HepG2 (cell line): ENCODE measurements at regions not wholly inside any gene's neighbourhood (a gene's known extent, or its start where the extent isn't known, plus 50 kb on each side); places are given as distances from the start of the nearest gene placed in this dataset.

Experiments used
- ATAC-seq: fragments of 200-7000 bp; cut with Tn5 transposase; 3 replicates; pipeline ENCODE4 v1.9.1; 2020; ENCODE audit warnings: mild to moderate bottlenecking, moderate library complexity
- BruUV-seq: library from RNA; stranded (reverse); fragments of 400-500 nt; replicated peaks from 2 replicates; lab custom pipeline; 2021; lab: Mats Ljungman, UMichigan
- CTCF ChIA-PET: fragments of 300-600 bp; formaldehyde crosslinking; extraction: SDS; loops from one replicate; lab custom pipeline; 2021; ENCODE audit warnings: low total read pairs, inconsistent platforms, low intra/inter-chr PET ratio; lab: Yijun Ruan, JAX
- POLR2A ChIA-PET: fragments of 350-600 bp; sonication (Branson Sonifier 250); formaldehyde crosslinking; loops from one replicate; lab custom pipeline; 2020; ENCODE audit warnings: antibody characterized with exemption, inconsistent platforms; lab: Yijun Ruan, JAX
- DNase-seq: peaks from one replicate; pipeline ENCODE4 v3.0.0-alpha.2; 2015; ENCODE audit warnings: low spot score
- FAIRE-seq: peaks from 3 replicates; lab custom pipeline; 2011; peaks lifted over from hg19 to GRCh38; lab: Jason Lieb, UNC
- H2AFZ ChIP-seq: one replicate; pipeline ENCODE4 v1.6.1; 2011; ENCODE audit warnings: low read length, inconsistent platforms
- H3K27ac ChIP-seq: fragments of 300-600 bp; 3 replicates; pipeline ENCODE4 v1.8.0; 2011; ENCODE audit warnings: mixed run types, mild to moderate bottlenecking, mixed read lengths, low read length, inconsistent platforms; ENCODE audit not compliant: insufficient read depth; ENCODE audit errors: extremely low read length
- H3K27me3 ChIP-seq, 2 experiments: fragments of 200-600 bp in 1 of 2; 2 replicates in 1 of 2; 3 replicates in 1 of 2; pipeline versions ENCODE4 v1.6.0 to v1.8.0; 2011; ENCODE audit warnings: low read length in 2 of 2, mild to moderate bottlenecking in 2 of 2, moderate library complexity in 2 of 2, inconsistent platforms in 1 of 2; ENCODE audit not compliant: insufficient read depth in 2 of 2, control insufficient read depth in 1 of 2
- H3K36me3 ChIP-seq, 2 experiments: fragments of 200-600 bp in 1 of 2; replicated peaks in 1 of 2; 2 replicates in 1 of 2; 3 replicates in 1 of 2; pipeline versions ENCODE4 v1.5.1 to v1.8.0; 2011; ENCODE audit warnings: low read length in 2 of 2, inconsistent platforms in 1 of 2; ENCODE audit not compliant: insufficient read depth in 2 of 2, control insufficient read depth in 1 of 2
- H3K4me1 ChIP-seq: 2 replicates; pipeline ENCODE4 v1.5.1; 2012; ENCODE audit warnings: low read length, inconsistent platforms; ENCODE audit not compliant: insufficient read depth
- H3K4me2 ChIP-seq: 2 replicates; pipeline ENCODE4 v1.6.0; 2011; ENCODE audit warnings: low read depth, low read length, inconsistent platforms
- H3K4me3 ChIP-seq, 3 experiments: fragments of 200-600 bp in 1 of 3; sonication (generic), shearing (Covaris generic) in 1 of 3; replicated peaks in 1 of 3; 2 replicates each; pipeline ENCODE4 v1.5.1; 2011 to 2016; ENCODE audit warnings: low read length in 3 of 3, inconsistent platforms in 2 of 3, low read depth in 2 of 3, mild to moderate bottlenecking in 2 of 3, control low read depth in 1 of 3, mixed read lengths in 1 of 3; ENCODE audit not compliant: insufficient read depth in 1 of 3
- H3K79me2 ChIP-seq: one replicate; pipeline ENCODE4 v1.6.1; 2011; ENCODE audit warnings: low read length, inconsistent platforms; ENCODE audit not compliant: insufficient read depth
- H3K9ac ChIP-seq: 2 replicates; pipeline ENCODE4 v1.6.0; 2011; ENCODE audit warnings: mild to moderate bottlenecking, low read depth, low read length, inconsistent platforms; ENCODE audit not compliant: insufficient read depth
- H3K9me3 ChIP-seq: 2 replicates; pipeline ENCODE4 v1.5.1; 2012; ENCODE audit warnings: mild to moderate bottlenecking, low read length
- H4K20me1 ChIP-seq: 2 replicates; pipeline ENCODE4 v1.6.0; 2011; ENCODE audit warnings: inconsistent platforms, mild to moderate bottlenecking, low read length, moderate library complexity; ENCODE audit not compliant: insufficient read depth
- ATF3 ChIP-seq: sonication (generic); formaldehyde crosslinking; IDR thresholded peaks from 2 replicates; pipeline ENCODE4 v1.4.0; 2020; ENCODE audit warnings: missing genetic modification reagents
- CCDC6 ChIP-seq: sonication (generic); formaldehyde crosslinking; IDR thresholded peaks from 2 replicates; pipeline ENCODE4 v1.8.1; 2022; ENCODE audit warnings: mild to moderate bottlenecking, missing genetic modification reagents, moderate library complexity
- FOXA3 ChIP-seq: IDR thresholded peaks from 2 replicates; pipeline ENCODE4 v1.6.1; 2016; ENCODE audit warnings: missing genetic modification reagents, missing compliant biosample characterization
- KAT2B ChIP-seq: fragments of 150-350 bp; IDR thresholded peaks from 2 replicates; pipeline ENCODE4 v1.6.1; 2014; ENCODE audit warnings: low read depth, low read length, borderline replicate concordance
- ZFY ChIP-seq: sonication (generic); formaldehyde crosslinking; IDR thresholded peaks from 2 replicates; pipeline ENCODE4 v1.4.0; 2020; ENCODE audit warnings: missing genetic modification reagents
- ZNF33B ChIP-seq: sonication (generic); formaldehyde crosslinking; IDR thresholded peaks from 2 replicates; pipeline ENCODE4 v1.5.1; 2020; ENCODE audit warnings: mild to moderate bottlenecking, missing genetic modification reagents
- WGBS: methylation state at CpG from one replicate; pipeline ENCODE4 v1.1.6; 2017; ENCODE audit warnings: low lambda C conversion rate; 5-methylcytosine and 5-hydroxymethylcytosine counted together
- in situ Hi-C: cut with HindIII; loops from 2 replicates; pipeline ENCODE4 v1.10.0; 2017; ENCODE audit warnings: low pct_unique_long_range_greater_than_20kb; ENCODE audit not compliant: extremely low pct_ligation_motif_present
- intact Hi-C: fragments of 100-400 bp; cut with micrococcal nuclease; formaldehyde crosslinking; loops from one replicate; pipeline ENCODE4 v1.10.0; 2022; ENCODE audit not compliant: unreplicated experiment
- TF ChIP-seq, protein P1 (sequence below): sonication (generic); formaldehyde crosslinking; IDR thresholded peaks from 2 replicates; pipeline ENCODE4 v1.5.0; 2020; ENCODE audit warnings: missing genetic modification reagents
- TF ChIP-seq, protein P2 (sequence below): sonication (generic); formaldehyde crosslinking; IDR thresholded peaks from 2 replicates; pipeline ENCODE4 v1.5.0; 2020; ENCODE audit warnings: missing genetic modification reagents, mild to moderate bottlenecking, borderline replicate concordance

GRCh38 chr18:24632158-24632988, 171.9 kb downstream of the HRH4 start:
- Histone ChIP-seq H3K36me3 (no peaks in the 10 kb centered on the region), H2AFZ (no peak overlapping the region), H3K9me3 (no peaks in the 10 kb centered on the region), H4K20me1 (no peaks in the 10 kb centered on the region), H3K4me2 (no peak overlapping the region), H3K9ac (no peak overlapping the region), H3K4me1 (no peaks in the 10 kb centered on the region), H3K27ac (no peak overlapping the region), H3K79me2 (no peaks in the 10 kb centered on the region), H3K4me3 (no peak overlapping the region), H3K27me3 (peaks cover 2 to 6% of the 10 kb centered on the region in 2 experiments; a peak in 3 of 5 replicates)
- WGBS = 37% methylated on average over 15 of the region's 15 CpGs
- no TSS peak for BruUV-seq
- ATAC-seq (no peak), DNase-seq (no peak), FAIRE-seq (no peak)
- TF ChIP-seq, protein P1, sequence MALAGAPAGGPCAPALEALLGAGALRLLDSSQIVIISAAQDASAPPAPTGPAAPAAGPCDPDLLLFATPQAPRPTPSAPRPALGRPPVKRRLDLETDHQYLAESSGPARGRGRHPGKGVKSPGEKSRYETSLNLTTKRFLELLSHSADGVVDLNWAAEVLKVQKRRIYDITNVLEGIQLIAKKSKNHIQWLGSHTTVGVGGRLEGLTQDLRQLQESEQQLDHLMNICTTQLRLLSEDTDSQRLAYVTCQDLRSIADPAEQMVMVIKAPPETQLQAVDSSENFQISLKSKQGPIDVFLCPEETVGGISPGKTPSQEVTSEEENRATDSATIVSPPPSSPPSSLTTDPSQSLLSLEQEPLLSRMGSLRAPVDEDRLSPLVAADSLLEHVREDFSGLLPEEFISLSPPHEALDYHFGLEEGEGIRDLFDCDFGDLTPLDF (CRISPR knock-in tag) = no peak
- TF ChIP-seq ATF3 (no peak), ZFY (CRISPR knock-in tag) (no peak), CCDC6 (CRISPR knock-in tag) (no peak), KAT2B (no peak), ZNF33B (no peak), FOXA3 (CRISPR knock-in tag) (no peak)
- TF ChIP-seq, protein P2, sequence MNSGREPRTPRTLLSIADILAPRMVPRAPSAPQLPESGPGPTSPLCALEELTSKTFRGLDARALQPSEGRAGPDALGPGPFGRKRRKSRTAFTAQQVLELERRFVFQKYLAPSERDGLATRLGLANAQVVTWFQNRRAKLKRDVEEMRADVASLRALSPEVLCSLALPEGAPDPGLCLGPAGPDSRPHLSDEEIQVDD (CRISPR knock-in tag) = no peak
- ChIA-PET POLR2A (no interaction called here), CTCF (no interaction called here)
- intact Hi-C loops (no loop called here), in situ Hi-C loops (no loop called here)
